GM12891 (cell line): ENCODE measurements at regions not wholly inside any gene's neighbourhood (a gene's known extent, or its start where the extent isn't known, plus 50 kb on each side); places are given as distances from the start of the nearest gene placed in this dataset.

Experiments used
- POLR2A ChIP-seq: IDR thresholded peaks from 2 replicates; pipeline ENCODE4 v1.6.1; 2011; ENCODE audit warnings: low read depth, low read length, control low read depth
- POLR2AphosphoS5 ChIP-seq: IDR thresholded peaks from 2 replicates; pipeline ENCODE4 v1.6.1; 2011; ENCODE audit warnings: low read depth, low read length, control low read depth
- SPI1 ChIP-seq: IDR thresholded peaks from 2 replicates; pipeline ENCODE4 v1.6.1; 2011; ENCODE audit warnings: low read depth, low read length, control low read depth
- TAF1 ChIP-seq: IDR thresholded peaks from 2 replicates; pipeline ENCODE4 v1.6.1; 2011; ENCODE audit warnings: low read depth, low read length, control low read depth

- TF ChIP-seq POLR2A (no peak), POLR2AphosphoS5 (no peak), TAF1 (no peak), SPI1 (no peak)
Observed at GRCh38 chr13:89363144-89363543, 1692.0 kb downstream of the SLITRK5 start.
